Astrocyte (in vitro differentiated cells and primary cell): ENCODE measurements at regions not wholly inside any gene's neighbourhood (a gene's known extent, or its start where the extent isn't known, plus 50 kb on each side); places are given as distances from the start of the nearest gene placed in this dataset.

Experiments
- CTCF ChIP-seq: IDR thresholded peaks from 2 replicates; pipeline ENCODE4 v1.5.1; 2011; ENCODE audit warnings: low read depth, mild to moderate bottlenecking, inconsistent platforms, low read length, moderate library complexity; ENCODE audit not compliant: insufficient read depth
- EZH2 ChIP-seq: IDR thresholded peaks from 2 replicates; pipeline ENCODE4 v1.6.1; 2012; ENCODE audit warnings: mild to moderate bottlenecking, low read length, inconsistent platforms; ENCODE audit not compliant: insufficient read depth

GRCh38 chr3:159631226-159631625 lies 357.4 kb upstream of the IL12A start:
- TF ChIP-seq CTCF, result no peak
- TF ChIP-seq EZH2, result no peak
